ENCODE measurements at regions not wholly inside any gene's neighbourhood (a gene's known extent, or its start where the extent isn't known, plus 50 kb on each side); places are given as distances from the start of the nearest gene placed in this dataset.
A peak's percentile ranks its signal among the peaks of the same experiment; 100 is the strongest.

DNA sequence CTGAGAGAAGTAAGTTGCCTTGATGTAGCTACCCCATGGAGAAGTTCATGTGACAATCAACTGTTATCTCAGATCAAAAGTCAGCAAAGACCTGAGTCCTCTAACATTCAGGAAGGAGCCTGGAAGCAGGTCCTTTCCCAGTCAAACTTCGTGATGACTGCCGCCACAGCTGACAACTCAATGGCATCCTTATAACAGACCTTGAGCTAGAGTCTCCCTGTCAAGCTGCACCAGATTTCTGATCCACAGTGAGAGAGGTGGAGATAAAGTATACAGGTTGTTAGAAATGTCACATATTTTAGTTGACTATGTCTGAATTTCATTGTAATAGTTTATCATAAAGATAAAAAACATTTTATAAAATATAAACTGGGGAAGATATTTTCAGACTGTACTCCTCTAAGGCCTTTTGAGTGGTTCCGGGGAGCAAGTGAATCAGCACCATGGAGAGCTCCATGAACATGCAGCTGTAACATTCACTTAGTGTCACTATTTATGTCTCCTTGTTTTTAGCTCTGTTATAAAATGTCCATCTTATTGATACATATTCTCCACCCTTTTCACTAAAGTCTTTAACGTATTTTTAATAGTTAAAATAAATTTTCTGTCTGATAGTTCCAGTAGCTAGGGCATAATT is 1653.5 kb upstream of the AGA start:
- 17% methylated on average over 4 of the region's 4 CpGs for WGBS (ENCODE audit: insufficient coverage, insufficient replicate concordance, low lambda C conversion rate, missing lambda C conversion rate)
- H3K9me3 ChIP-seq (replicated peaks; ENCODE audit: control insufficient read depth, insufficient read depth, low read length) = no peaks in the 10 kb centered on the region
- in situ Hi-C loops (cut with MboI) (no loop called here), intact Hi-C loops (cut with micrococcal nuclease; ENCODE audit: unreplicated experiment) (no loop called here)
- H3K79me2 ChIP-seq (ENCODE audit: control insufficient read depth, insufficient read depth, low read length) = no peaks in the 10 kb centered on the region
- no peak overlapping the region for H3K4me2 ChIP-seq (ENCODE audit: control insufficient read depth, insufficient read depth)
- no peak for TF ChIP-seq HCFC1 (IDR thresholded peaks at IDR 0.05; ENCODE audit: low read length)
- TF ChIP-seq, protein P1, sequence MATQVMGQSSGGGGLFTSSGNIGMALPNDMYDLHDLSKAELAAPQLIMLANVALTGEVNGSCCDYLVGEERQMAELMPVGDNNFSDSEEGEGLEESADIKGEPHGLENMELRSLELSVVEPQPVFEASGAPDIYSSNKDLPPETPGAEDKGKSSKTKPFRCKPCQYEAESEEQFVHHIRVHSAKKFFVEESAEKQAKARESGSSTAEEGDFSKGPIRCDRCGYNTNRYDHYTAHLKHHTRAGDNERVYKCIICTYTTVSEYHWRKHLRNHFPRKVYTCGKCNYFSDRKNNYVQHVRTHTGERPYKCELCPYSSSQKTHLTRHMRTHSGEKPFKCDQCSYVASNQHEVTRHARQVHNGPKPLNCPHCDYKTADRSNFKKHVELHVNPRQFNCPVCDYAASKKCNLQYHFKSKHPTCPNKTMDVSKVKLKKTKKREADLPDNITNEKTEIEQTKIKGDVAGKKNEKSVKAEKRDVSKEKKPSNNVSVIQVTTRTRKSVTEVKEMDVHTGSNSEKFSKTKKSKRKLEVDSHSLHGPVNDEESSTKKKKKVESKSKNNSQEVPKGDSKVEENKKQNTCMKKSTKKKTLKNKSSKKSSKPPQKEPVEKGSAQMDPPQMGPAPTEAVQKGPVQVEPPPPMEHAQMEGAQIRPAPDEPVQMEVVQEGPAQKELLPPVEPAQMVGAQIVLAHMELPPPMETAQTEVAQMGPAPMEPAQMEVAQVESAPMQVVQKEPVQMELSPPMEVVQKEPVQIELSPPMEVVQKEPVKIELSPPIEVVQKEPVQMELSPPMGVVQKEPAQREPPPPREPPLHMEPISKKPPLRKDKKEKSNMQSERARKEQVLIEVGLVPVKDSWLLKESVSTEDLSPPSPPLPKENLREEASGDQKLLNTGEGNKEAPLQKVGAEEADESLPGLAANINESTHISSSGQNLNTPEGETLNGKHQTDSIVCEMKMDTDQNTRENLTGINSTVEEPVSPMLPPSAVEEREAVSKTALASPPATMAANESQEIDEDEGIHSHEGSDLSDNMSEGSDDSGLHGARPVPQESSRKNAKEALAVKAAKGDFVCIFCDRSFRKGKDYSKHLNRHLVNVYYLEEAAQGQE (IDR thresholded peaks at IDR 0.05; ENCODE audit: low read depth, low read length) = peak; percentile 90
- TF ChIP-seq ESRRA (IDR thresholded peaks at IDR 0.05; ENCODE audit: low read length) = no peak
- H3K27ac ChIP-seq (ENCODE audit: control insufficient read depth, insufficient read depth) = no peak overlapping the region
- ChIA-PET RAD21 (ENCODE audit: unreplicated experiment) (no interaction called here), SMC1A (ENCODE audit: uncharacterized antibody, unreplicated experiment) (interaction anchor here (0.6 to 1.0 kb wide), 3 partner anchors 17 to 402 kb away, joined by 3 to 4 read pairs (median 3); no protein-coding TSS in a partner anchor), POLR2A (interaction anchor here (0.6 kb wide), 1 partner anchor 536 kb away, joined by 3 read pairs; no protein-coding TSS in a partner anchor), CTCF (interaction anchor here (0.7 to 1.5 kb wide), 3 partner anchors 18 to 213 kb away, joined by 3 to 4 read pairs (median 3); no protein-coding TSS in a partner anchor)
- H3K4me1 ChIP-seq (ENCODE audit: control insufficient read depth, insufficient read depth, low read length) = no peaks in the 10 kb centered on the region
- no peak overlapping the region for H3K4me3 ChIP-seq
- no TSS peak for BruUV-seq (replicated peaks)
- no peak for DNase-seq (ENCODE audit: low read depth, low spot score)
- peak; percentile 45; the same call in 1 of the 3 replicates for ATAC-seq
- H4K20me1 ChIP-seq (ENCODE audit: control insufficient read depth, insufficient read depth) = no peaks in the 10 kb centered on the region
- no peak overlapping the region for H3K9ac ChIP-seq (ENCODE audit: control insufficient read depth, insufficient read depth, low read length)
- no peaks in the 10 kb centered on the region for H3K36me3 ChIP-seq (ENCODE audit: control insufficient read depth in 2 of 2, insufficient read depth in 2 of 2, low read length in 1 of 2)
- FAIRE-seq = no peak
- no peak overlapping the region for H2AFZ ChIP-seq (ENCODE audit: control insufficient read depth, low read depth, low read length)
- H3K27me3 ChIP-seq (replicated peaks in 1 of 2; ENCODE audit: control insufficient read depth in 2 of 2, insufficient read depth in 2 of 2, low read length in 1 of 2) = no peaks in the 10 kb centered on the region

Measured in GM12878 (cell line).